ENCODE measurements at regions not wholly inside any gene's neighbourhood (a gene's known extent, or its start where the extent isn't known, plus 50 kb on each side); places are given as distances from the start of the nearest gene placed in this dataset.

DNA sequence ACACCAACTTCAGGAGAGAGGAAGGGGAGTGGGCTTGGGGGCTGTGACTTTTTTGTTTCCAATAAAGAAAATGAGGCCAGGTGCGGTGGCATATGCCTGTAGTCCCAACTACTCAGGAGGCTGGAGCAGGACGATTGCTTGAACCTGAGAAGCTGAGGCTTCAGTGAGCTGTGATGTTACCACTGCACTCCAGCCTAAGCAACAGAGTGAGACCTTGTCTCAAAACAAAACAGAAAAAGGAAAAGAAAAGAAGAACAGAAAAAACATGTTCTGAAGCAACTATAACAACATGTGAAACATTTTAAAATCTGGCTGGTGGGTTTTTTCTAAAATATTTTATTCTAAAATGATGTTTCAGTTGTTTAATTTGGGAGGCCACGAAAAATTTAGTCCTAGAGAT, 554.0 kb upstream of the ZFHX3 start:
- ChIA-PET POLR2A (no interaction called here), CTCF (no interaction called here)
- TF ChIP-seq, protein P1, sequence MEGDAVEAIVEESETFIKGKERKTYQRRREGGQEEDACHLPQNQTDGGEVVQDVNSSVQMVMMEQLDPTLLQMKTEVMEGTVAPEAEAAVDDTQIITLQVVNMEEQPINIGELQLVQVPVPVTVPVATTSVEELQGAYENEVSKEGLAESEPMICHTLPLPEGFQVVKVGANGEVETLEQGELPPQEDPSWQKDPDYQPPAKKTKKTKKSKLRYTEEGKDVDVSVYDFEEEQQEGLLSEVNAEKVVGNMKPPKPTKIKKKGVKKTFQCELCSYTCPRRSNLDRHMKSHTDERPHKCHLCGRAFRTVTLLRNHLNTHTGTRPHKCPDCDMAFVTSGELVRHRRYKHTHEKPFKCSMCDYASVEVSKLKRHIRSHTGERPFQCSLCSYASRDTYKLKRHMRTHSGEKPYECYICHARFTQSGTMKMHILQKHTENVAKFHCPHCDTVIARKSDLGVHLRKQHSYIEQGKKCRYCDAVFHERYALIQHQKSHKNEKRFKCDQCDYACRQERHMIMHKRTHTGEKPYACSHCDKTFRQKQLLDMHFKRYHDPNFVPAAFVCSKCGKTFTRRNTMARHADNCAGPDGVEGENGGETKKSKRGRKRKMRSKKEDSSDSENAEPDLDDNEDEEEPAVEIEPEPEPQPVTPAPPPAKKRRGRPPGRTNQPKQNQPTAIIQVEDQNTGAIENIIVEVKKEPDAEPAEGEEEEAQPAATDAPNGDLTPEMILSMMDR (IDR thresholded peaks at IDR 0.05; ENCODE audit: control extremely low read depth, extremely low read depth, low read depth, missing control alignments), result no peak
- DNase-seq (ENCODE audit: extremely low spot score), result no peak

DNA sequence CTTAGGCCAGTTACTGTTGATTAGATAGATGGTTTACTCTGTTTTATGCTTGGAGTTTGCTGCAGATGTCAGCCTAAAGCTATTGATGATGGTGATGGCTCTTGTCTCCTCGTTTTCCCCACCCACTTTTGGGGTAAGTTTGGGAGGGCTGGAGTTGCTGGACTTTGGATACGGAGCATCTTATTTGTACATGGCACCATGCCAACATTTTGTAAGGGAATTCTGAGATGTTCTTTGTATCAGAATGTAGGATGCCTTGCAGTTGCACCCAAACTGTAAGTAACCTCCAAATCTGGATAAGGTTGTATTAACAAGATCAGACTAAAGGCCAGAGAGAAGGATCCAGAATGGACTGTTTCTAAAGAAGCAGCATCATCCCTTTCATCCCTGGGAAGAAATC, 551.9 kb upstream of the ZFHX3 start:
- CTCF ChIA-PET, result no interaction called here
- TF ChIP-seq, protein P1 (IDR thresholded peaks at IDR 0.05; ENCODE audit: control extremely low read depth, extremely low read depth, low read depth, missing control alignments), result no peak

DNA sequence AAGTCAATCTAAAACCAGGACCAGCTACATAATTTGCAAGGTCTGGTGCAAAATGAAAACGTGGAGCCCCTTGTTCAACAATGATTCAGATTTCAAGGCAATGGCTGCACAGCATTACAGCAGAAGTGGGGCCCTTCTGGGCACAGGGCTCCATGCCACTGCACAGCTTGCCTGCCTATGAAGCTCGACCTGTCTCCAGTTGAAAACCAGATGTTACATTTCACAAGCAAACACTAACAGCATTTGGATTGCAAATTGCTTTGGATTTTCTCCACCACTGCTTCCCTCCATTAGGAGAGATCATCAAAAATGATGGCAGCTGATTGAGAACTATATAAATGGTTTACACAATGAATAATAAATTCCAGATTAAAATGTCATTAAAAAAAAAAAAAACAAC, 551.4 kb upstream of the ZFHX3 start:
- CTCF ChIA-PET, result no interaction called here
- TF ChIP-seq, protein P1 (IDR thresholded peaks at IDR 0.05; ENCODE audit: control extremely low read depth, extremely low read depth, low read depth, missing control alignments), result no peak
- DNase-seq (ENCODE audit: extremely low spot score), result no peak
- POLR2A ChIA-PET, result no interaction called here

More for the DNA sequence above, 551.9 kb upstream of the ZFHX3 start:
- DNase-seq (ENCODE audit: extremely low spot score), result no peak
- POLR2A ChIA-PET, result no interaction called here

DNA sequence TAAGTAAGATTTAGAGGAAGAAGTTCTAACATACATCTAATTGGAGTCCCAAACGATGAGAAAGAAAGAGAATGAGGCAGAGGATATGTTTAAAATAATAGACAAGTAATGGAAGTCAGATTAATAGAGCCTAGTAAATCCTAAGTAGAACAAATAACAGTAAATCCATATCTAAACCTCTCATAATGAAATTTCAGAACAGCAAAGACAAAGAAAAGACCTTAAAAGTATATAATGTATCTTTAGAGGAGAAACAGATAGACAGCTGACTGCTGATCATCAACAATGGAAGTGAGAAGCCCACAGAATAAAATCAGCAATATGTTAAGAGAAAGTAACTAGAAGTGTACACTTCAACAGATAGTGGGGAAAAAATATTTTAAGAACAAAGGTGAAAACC, 536.2 kb upstream of the ZFHX3 start:
- DNase-seq (ENCODE audit: extremely low spot score), result no peak

DNA sequence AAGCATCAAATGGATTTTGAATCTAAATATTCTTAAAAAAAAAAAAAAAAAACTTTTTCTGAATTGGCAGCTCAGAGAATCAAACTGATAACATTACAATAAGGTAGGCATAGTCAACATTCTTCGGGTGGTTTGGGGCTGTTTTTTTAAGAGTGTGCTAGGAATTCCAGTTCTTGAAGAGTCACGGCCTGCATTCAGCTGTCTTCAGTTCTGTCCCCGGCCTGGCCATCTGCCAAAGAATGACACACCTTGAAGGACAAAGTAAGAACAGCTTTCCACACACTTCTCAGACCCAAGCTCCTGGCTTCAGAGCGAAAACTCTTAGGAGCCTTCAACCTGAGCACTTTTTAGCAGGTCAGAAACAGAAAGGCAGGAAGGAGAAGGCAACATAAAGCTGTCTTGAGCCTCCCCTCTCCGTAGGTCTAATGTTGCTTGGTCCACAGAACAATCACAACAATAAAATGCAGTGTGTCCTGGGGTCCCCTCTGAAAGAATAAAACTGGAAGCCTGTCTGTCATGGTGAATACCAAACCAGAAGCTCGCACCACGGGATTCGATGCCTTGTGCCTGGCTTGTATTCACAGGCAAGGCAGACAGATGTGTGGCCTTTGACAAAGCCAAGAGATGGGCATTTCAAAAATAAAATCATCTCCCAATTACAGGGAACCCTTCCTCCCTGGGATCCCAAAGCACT, 524.4 kb upstream of the ZFHX3 start:
- ChIA-PET POLR2A (no interaction called here), CTCF (interaction anchor here (0.8 kb wide), 1 partner anchor 11 kb away, joined by 3 read pairs; no protein-coding TSS in a partner anchor)
- TF ChIP-seq, protein P1 (IDR thresholded peaks at IDR 0.05; ENCODE audit: control extremely low read depth, extremely low read depth, low read depth, missing control alignments), result no peak
- DNase-seq (ENCODE audit: extremely low spot score), result no peak

More for the DNA sequence above, 536.2 kb upstream of the ZFHX3 start:
- POLR2A ChIA-PET, result no interaction called here
- TF ChIP-seq, protein P1 (IDR thresholded peaks at IDR 0.05; ENCODE audit: control extremely low read depth, extremely low read depth, low read depth, missing control alignments), result no peak
- CTCF ChIA-PET, result no interaction called here

DNA sequence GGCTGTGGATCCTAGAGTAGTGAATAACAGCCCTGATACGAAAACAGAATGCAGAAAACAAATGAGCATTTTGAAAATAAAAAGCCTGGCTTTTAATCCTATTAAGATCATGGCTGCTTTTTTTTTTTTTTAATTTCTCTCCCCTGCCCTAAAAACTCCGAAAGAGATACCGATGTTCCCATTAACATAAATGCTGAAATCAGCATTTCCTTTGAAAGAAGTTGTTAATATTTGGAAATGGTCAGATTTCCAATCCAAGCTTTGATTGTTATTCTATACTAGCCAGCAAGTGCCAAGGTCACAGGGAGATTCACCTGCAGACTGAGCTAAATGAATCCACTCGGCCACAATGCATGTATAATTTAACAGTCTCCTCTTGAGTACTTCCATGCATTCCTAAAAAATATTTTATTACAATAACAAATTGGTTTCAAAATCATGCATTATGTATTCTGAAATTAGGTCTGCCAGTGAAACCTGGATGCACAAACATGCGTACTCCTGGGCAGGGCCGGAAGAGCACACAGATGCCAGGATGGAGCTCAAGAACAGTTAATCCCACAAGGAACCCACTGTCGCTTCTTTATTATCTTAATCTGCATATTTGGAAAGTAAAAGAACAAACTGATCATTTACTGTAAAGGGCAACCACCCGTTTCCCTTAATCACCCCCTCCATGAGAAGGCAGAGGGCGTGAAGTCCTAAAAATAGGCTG, 521.5 kb upstream of the ZFHX3 start:
- ChIA-PET CTCF (interaction anchor here (1.2 kb wide), 1 partner anchor 47 kb away, joined by 3 read pairs; no protein-coding TSS in a partner anchor), POLR2A (no interaction called here)
- TF ChIP-seq, protein P1 (IDR thresholded peaks at IDR 0.05; ENCODE audit: control extremely low read depth, extremely low read depth, low read depth, missing control alignments), result no peak
- DNase-seq (ENCODE audit: extremely low spot score), result no peak

Data from GM10248 (cell line).